ENCODE measurements at regions not wholly inside any gene's neighbourhood (a gene's known extent, or its start where the extent isn't known, plus 50 kb on each side); places are given as distances from the start of the nearest gene placed in this dataset.

DNA sequence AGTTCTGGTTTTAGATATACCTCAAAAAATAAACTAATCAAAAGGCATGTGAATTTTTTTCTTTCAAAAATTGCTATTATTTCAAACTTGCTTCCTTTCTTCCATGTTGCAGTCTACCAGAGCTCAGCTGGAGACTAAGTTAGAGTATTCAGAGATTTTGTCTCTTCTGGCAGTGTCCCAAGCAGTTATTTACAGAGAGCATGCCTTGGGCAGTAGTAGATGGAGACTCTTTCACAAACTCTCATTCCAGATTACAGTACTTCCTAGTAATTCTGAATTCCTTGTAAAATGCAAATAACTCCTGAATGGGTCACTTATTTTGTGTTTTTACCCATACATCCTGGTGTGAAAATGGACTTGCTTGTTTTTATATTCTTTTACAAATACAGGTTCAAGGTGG is 703.4 kb downstream of the EPHA7 start:
- DNase-seq = no peak
- Histone ChIP-seq H3K4me3 (no peak overlapping the region), H3K4me1 (no peaks in the 10 kb centered on the region), H3K36me3 (no peaks in the 10 kb centered on the region), H3K27ac (no peak overlapping the region), H3K9me3 (no peaks in the 10 kb centered on the region), H3K27me3 (no peaks in the 10 kb centered on the region)
- intact Hi-C loops (cut with DNase I) = no loop called here
- TF ChIP-seq, protein P1, sequence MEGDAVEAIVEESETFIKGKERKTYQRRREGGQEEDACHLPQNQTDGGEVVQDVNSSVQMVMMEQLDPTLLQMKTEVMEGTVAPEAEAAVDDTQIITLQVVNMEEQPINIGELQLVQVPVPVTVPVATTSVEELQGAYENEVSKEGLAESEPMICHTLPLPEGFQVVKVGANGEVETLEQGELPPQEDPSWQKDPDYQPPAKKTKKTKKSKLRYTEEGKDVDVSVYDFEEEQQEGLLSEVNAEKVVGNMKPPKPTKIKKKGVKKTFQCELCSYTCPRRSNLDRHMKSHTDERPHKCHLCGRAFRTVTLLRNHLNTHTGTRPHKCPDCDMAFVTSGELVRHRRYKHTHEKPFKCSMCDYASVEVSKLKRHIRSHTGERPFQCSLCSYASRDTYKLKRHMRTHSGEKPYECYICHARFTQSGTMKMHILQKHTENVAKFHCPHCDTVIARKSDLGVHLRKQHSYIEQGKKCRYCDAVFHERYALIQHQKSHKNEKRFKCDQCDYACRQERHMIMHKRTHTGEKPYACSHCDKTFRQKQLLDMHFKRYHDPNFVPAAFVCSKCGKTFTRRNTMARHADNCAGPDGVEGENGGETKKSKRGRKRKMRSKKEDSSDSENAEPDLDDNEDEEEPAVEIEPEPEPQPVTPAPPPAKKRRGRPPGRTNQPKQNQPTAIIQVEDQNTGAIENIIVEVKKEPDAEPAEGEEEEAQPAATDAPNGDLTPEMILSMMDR (IDR thresholded peaks at IDR 0.05) = no peak
- ATAC-seq = no peak

DNA sequence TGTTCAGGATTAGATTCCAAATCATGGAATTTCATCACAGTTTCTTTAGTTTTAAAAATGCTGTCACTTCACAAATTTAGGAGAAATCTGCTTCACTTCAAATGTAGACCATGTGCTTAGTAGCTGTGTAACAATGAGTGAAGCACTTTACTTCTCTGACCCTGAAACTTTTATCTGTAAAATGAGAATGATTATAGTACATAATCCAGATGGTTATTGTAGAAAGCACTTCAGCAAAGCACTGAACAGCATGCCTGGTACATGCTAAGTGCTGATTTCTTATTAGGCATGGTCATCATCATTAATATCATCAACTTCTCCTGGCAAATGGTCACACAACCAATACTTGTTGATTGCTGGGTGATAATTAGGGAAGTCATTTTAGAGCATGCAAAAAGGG is 705.0 kb downstream of the EPHA7 start:
- TF ChIP-seq, protein P1 (IDR thresholded peaks at IDR 0.05) = no peak
- Histone ChIP-seq H3K36me3 (no peaks in the 10 kb centered on the region), H3K4me3 (no peak overlapping the region), H3K9me3 (no peaks in the 10 kb centered on the region), H3K27me3 (no peaks in the 10 kb centered on the region), H3K4me1 (no peaks in the 10 kb centered on the region), H3K27ac (no peak overlapping the region)
- DNase-seq (no peak), ATAC-seq (no peak)
- intact Hi-C loops (cut with DNase I) = no loop called here

DNA sequence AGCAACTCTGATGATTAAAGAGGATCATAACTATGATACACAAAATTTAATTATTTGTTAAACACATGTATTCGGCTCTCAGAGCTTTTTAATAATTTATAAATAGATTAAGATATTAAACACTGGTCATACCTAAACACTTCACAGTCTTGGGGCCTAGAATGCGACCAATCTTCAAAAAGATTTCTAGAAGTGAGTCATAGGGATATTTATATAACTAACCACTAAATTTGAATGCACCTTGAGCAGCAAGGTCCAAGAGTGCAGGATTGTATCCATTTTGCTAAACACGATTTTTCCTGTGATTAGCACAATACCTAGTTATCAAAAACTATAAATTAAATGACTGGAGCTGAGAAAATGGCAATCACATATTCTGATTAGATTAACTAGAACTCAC is 709.3 kb downstream of the EPHA7 start:
- H3K36me3 ChIP-seq = no peaks in the 10 kb centered on the region
- H3K27ac ChIP-seq = no peak overlapping the region
- intact Hi-C loops (cut with DNase I) = no loop called here
- no peaks in the 10 kb centered on the region for H3K27me3 ChIP-seq
- TF ChIP-seq, protein P1 (IDR thresholded peaks at IDR 0.05) = no peak
- no peak for ATAC-seq
- H3K4me3 ChIP-seq = no peak overlapping the region
- H3K4me1 ChIP-seq = no peaks in the 10 kb centered on the region
- H3K9me3 ChIP-seq = no peaks in the 10 kb centered on the region
- DNase-seq = no peak

DNA sequence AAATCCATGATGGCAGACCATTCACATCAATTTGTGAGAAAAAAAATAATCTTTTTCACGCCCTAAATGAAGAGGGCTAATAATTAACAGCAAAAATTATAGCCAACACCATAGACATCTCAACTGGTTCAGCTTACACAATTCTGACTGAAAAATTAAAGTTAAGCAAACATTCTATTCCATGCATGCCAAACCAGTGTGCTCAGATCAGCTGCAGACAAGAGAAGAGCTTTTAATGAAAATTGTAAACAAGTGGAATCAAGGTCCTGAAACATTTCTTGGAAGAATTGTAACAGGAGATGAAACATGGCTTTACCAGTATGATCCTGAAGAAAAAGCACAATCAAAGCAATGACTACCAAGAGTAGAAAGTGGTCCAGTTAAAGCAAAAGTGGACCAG is 710.4 kb downstream of the EPHA7 start:
- H3K4me1 ChIP-seq = no peaks in the 10 kb centered on the region
- no peak overlapping the region for H3K4me3 ChIP-seq
- H3K36me3 ChIP-seq = no peaks in the 10 kb centered on the region
- no peaks in the 10 kb centered on the region for H3K27me3 ChIP-seq
- ATAC-seq (no peak), DNase-seq (no peak)
- TF ChIP-seq, protein P1 (IDR thresholded peaks at IDR 0.05) = no peak
- no peak overlapping the region for H3K27ac ChIP-seq
- intact Hi-C loops (cut with DNase I) = no loop called here
- H3K9me3 ChIP-seq = no peaks in the 10 kb centered on the region

DNA sequence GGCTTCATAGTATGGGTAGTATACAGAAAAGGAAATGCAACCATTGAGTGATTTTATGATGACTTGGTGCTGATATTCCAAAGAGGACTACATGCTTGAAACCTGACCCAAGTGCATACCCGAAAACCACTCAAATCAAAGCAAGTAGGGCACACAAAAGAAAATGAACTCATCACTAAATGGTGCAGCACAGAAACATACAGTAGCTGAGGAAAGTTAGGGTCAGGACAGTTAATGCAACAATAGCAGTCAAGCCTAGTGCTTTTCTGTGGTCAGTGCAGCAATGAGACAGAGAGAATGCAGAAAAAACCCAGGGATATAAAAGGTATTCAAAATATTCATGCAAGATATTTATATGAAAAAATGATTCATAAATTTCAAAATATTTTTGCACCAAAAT is 711.1 kb downstream of the EPHA7 start:
- H3K36me3 ChIP-seq = no peaks in the 10 kb centered on the region
- TF ChIP-seq, protein P1 (IDR thresholded peaks at IDR 0.05) = no peak
- DNase-seq (no peak), ATAC-seq (no peak)
- H3K27ac ChIP-seq = no peak overlapping the region
- no peaks in the 10 kb centered on the region for H3K4me1 ChIP-seq
- H3K9me3 ChIP-seq = no peaks in the 10 kb centered on the region
- intact Hi-C loops (cut with DNase I) = no loop called here
- H3K4me3 ChIP-seq = no peak overlapping the region
- no peaks in the 10 kb centered on the region for H3K27me3 ChIP-seq

DNA sequence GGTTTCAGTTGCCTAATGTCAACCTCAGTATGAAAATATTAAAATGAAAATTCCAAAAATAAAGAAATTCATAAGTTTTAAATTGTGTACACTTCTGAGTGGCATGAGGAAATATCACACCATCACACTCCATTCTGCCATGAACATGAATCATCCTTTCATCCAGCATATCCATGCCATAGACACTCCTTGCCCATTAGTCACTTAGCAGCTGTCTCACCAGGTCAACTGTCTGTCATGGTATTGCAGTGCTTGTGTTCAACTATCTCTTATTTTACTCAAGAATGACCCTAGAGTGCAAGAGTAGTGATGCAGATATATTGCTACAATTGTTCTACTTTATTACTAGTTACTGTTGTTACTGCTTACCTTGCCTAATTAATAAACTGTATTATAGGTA is 712.4 kb downstream of the EPHA7 start:
- DNase-seq = no peak
- no peak overlapping the region for H3K4me3 ChIP-seq

More for the DNA sequence above, 712.4 kb downstream of the EPHA7 start:
- Histone ChIP-seq H3K27me3 (no peaks in the 10 kb centered on the region), H3K36me3 (no peaks in the 10 kb centered on the region), H3K27ac (no peak overlapping the region), H3K9me3 (no peaks in the 10 kb centered on the region), H3K4me1 (no peaks in the 10 kb centered on the region)
- ATAC-seq = no peak
- TF ChIP-seq, protein P1 (IDR thresholded peaks at IDR 0.05) = no peak
- intact Hi-C loops (cut with DNase I) = no loop called here

All from upper lobe of right lung (tissue), 1 donor.